Chondrocyte (in vitro differentiated cells): ENCODE measurements at regions not wholly inside any gene's neighbourhood (a gene's known extent, or its start where the extent isn't known, plus 50 kb on each side); places are given as distances from the start of the nearest gene placed in this dataset.

Experiments
- DNase-seq: peaks from one replicate; pipeline ENCODE4 v3.0.0; 2021; ENCODE audit warnings: mixed read lengths, low spot score
- H3K27ac Mint-ChIP-seq: one replicate; pipeline ENCODE4 v1.8.0; 2021; ENCODE audit warnings: mild to moderate bottlenecking, moderate library complexity, mixed read lengths; ENCODE audit not compliant: unreplicated experiment
- H3K27me3 Mint-ChIP-seq: 2 replicates; pipeline ENCODE4 v1.8.0; 2021; ENCODE audit warnings: low read depth, mixed read lengths
- H3K36me3 Mint-ChIP-seq: 2 replicates; pipeline ENCODE4 v1.8.0; 2021; ENCODE audit warnings: low read depth, mixed read lengths
- H3K4me1 Mint-ChIP-seq: 2 replicates; pipeline ENCODE4 v1.8.0; 2021; ENCODE audit warnings: low read depth, mild to moderate bottlenecking, mixed read lengths
- H3K4me3 Mint-ChIP-seq: one replicate; pipeline ENCODE4 v1.8.0; 2021; ENCODE audit warnings: mild to moderate bottlenecking, moderate library complexity, mixed read lengths; ENCODE audit not compliant: unreplicated experiment
- H3K9me3 Mint-ChIP-seq: 2 replicates; pipeline ENCODE4 v1.8.0; 2021; ENCODE audit warnings: low read depth, mixed read lengths
- TF ChIP-seq, protein P1 (sequence below): fragments of 200-600 bp; sonication (generic); IDR thresholded peaks from 2 replicates; pipeline ENCODE4 v1.5.0; 2021; ENCODE audit warnings: antibody characterized with exemption, mild to moderate bottlenecking, moderate library complexity

DNA sequence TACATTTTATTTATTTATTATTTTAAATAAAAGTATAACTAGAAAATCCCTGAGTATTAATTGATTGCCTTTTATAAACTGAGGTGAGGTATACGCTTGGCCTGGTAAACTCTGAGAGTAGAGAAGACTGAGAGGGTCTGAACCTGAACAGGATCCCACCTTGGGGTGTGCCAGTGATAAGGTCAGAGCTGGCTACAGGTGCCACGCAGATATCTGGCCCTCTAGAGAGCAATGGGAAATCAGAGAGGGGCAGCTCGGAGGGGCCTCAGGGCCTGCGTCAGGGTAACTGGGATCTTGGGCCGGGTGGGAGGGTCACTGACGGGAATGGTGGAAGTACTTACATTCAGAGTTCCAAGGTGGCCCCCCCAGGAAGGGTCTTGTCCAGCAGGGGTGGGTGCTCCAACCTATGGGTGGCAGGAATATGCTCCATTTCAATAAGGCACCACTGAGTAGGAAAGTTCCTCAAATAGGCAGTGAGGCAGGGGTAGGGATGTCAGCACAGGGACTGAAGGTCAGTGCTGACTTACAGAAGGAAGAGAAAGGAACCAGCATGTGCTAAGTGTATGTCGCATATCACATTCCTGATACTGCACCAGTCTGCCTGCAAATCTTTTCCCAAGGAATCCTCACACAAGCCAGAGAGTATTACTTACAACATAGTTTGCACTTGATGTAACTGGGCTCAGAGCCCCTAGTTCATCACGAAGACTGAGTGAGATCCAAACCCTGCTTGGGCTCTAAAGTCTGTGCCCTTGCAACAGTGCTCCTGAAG lies 706.0 kb upstream of the RAB6C start:
- Mint-ChIP-seq H3K9me3 (peaks cover 16% of the 10 kb centered on the region), H3K4me3 (no peak overlapping the region), H3K27me3 (no peaks in the 10 kb centered on the region), H3K36me3 (peaks cover 1% of the 10 kb centered on the region), H3K27ac (no peak overlapping the region), H3K4me1 (no peaks in the 10 kb centered on the region)
- TF ChIP-seq, protein P1, sequence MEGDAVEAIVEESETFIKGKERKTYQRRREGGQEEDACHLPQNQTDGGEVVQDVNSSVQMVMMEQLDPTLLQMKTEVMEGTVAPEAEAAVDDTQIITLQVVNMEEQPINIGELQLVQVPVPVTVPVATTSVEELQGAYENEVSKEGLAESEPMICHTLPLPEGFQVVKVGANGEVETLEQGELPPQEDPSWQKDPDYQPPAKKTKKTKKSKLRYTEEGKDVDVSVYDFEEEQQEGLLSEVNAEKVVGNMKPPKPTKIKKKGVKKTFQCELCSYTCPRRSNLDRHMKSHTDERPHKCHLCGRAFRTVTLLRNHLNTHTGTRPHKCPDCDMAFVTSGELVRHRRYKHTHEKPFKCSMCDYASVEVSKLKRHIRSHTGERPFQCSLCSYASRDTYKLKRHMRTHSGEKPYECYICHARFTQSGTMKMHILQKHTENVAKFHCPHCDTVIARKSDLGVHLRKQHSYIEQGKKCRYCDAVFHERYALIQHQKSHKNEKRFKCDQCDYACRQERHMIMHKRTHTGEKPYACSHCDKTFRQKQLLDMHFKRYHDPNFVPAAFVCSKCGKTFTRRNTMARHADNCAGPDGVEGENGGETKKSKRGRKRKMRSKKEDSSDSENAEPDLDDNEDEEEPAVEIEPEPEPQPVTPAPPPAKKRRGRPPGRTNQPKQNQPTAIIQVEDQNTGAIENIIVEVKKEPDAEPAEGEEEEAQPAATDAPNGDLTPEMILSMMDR = no peak
- DNase-seq = no peak

DNA sequence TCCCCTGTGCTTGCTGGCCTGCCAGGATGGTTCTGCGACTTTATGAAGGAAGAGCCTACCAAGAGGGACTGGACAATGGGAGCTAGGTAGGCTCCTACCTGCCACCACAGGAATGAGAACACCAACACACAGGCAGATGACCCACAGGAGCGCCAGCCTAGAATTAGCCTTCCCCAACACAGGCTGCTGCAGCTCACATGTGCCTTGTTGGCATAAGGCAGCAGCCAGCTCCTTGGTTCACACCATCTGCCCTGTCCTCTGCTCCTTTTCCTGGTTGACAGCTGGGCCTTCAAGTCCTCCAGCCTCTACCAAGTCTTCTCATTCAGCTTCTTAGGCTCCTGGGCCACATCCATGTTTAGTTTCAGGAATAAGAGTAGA lies 705.4 kb upstream of the RAB6C start:
- Mint-ChIP-seq H3K4me1 (no peaks in the 10 kb centered on the region), H3K27ac (no peak overlapping the region), H3K27me3 (no peaks in the 10 kb centered on the region), H3K9me3 (peaks cover 16% of the 10 kb centered on the region), H3K4me3 (no peak overlapping the region), H3K36me3 (peaks cover 1% of the 10 kb centered on the region)
- TF ChIP-seq, protein P1 = no peak
- no peak for DNase-seq

DNA sequence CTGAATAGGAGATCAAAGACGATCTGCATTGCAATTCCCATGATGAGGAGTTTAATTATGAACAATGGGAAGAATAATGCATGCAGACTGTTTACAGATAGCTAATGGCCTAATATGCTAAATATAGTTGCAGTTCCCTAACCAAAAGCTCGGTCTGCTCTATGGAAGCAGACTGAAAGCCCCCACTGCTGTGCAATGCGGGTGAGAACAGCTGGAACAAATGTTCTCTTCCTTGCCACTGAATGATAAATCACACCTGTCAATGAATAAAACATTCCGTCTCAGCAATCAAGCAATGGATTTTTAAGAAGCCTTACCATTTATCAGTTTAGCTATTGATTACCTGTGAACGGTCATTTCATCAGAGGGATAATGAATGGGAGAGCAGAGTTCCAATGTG lies 704.5 kb upstream of the RAB6C start:
- TF ChIP-seq, protein P1 = no peak
- Mint-ChIP-seq H3K4me3 (no peak overlapping the region), H3K27ac (no peak overlapping the region), H3K4me1 (no peaks in the 10 kb centered on the region), H3K36me3 (peaks cover 1% of the 10 kb centered on the region), H3K27me3 (no peaks in the 10 kb centered on the region), H3K9me3 (peaks cover 17% of the 10 kb centered on the region)
- no peak for DNase-seq

DNA sequence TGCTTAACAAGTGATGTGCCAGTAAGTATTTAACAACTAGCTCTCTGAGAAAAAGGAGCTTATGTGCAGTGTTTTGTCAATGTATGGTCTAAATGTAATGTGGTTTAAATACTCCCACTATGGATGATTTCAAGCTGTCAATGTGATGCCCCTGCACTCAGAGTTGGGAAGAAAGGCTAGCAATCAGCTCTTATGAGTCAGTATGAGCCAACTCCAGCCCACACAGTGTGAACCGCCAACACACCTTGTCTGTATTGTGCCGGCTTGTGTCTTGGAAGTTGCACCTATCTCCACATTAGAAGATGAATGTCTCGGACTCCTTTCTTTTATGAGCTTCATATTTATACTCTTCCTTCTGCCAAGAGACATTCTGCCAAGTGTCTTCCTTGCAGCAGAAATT lies 703.8 kb upstream of the RAB6C start:
- Mint-ChIP-seq H3K4me3 (no peak overlapping the region), H3K27me3 (no peaks in the 10 kb centered on the region), H3K36me3 (no peaks in the 10 kb centered on the region), H3K4me1 (no peaks in the 10 kb centered on the region), H3K27ac (no peak overlapping the region), H3K9me3 (peaks cover 9% of the 10 kb centered on the region)
- TF ChIP-seq, protein P1 = no peak
- no peak for DNase-seq

DNA sequence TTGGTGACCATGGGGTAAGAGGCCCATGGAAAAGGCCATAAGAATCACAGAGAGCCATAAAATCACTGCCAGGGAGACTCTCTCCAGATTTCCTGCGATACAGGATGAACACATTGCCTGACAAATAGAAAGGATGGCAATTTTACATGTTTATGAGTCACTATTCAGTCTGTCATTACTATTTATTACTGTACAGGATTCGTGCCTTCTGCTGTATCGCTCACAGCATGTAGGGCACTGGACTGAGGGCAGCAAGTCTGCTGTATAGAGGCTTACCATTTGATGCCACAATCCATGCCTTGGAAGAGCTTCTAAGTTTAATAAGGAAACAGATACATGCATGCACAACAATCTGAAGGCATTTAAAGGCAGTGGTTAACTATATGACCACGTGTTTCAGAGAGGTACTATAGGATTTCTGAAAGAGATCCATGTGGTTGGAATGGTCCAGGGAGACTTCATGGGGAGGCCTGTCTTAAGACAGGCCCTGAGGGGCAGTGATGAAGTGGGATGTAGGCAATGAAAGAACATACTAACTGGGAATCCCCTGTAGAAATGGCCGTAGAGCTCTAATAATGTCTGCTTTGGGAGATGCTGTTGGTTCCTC lies 702.4 kb upstream of the RAB6C start:
- DNase-seq = no peak
- Mint-ChIP-seq H3K9me3 (peaks cover 2% of the 10 kb centered on the region), H3K4me3 (no peak overlapping the region), H3K4me1 (no peaks in the 10 kb centered on the region), H3K27me3 (peaks cover 3% of the 10 kb centered on the region), H3K27ac (no peak overlapping the region), H3K36me3 (no peaks in the 10 kb centered on the region)
- TF ChIP-seq, protein P1 = no peak
